ENCODE measurements at regions not wholly inside any gene's neighbourhood (a gene's known extent, or its start where the extent isn't known, plus 50 kb on each side); places are given as distances from the start of the nearest gene placed in this dataset.
"Not testable (repeated sequence)": the region's sequence is repeated elsewhere in the genome, so short reads cannot be mapped to it uniquely, and the experiment has no call there.

DNA sequence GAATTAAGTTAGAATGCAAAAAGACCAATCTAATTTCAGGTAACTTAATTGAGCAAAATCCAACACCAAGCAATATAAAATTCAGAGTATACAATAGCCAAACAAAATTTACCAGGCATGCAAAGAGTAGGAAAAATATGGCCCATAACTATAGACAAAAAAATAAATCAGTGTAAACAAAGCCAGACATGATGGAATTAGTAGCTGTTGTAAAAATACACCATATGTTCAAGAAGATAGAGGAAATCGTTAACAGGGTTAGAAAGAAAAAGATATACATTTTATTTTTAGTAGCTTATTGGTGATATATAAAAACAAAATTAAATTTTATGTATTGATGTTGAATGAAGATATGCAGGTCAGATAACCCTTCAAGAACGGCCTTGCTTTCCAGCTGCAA lies 621.1 kb upstream of the MIR17HG start (continued):
- TF ChIP-seq, protein P1, sequence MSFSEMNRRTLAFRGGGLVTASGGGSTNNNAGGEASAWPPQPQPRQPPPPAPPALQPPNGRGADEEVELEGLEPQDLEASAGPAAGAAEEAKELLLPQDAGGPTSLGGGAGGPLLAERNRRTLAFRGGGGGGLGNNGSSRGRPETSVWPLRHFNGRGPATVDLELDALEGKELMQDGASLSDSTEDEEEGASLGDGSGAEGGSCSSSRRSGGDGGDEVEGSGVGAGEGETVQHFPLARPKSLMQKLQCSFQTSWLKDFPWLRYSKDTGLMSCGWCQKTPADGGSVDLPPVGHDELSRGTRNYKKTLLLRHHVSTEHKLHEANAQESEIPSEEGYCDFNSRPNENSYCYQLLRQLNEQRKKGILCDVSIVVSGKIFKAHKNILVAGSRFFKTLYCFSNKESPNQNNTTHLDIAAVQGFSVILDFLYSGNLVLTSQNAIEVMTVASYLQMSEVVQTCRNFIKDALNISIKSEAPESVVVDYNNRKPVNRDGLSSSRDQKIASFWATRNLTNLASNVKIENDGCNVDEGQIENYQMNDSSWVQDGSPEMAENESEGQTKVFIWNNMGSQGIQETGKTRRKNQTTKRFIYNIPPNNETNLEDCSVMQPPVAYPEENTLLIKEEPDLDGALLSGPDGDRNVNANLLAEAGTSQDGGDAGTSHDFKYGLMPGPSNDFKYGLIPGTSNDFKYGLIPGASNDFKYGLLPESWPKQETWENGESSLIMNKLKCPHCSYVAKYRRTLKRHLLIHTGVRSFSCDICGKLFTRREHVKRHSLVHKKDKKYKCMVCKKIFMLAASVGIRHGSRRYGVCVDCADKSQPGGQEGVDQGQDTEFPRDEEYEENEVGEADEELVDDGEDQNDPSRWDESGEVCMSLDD (tag by site-specific recombination; IDR thresholded peaks at IDR 0.05), result no peak

DNA sequence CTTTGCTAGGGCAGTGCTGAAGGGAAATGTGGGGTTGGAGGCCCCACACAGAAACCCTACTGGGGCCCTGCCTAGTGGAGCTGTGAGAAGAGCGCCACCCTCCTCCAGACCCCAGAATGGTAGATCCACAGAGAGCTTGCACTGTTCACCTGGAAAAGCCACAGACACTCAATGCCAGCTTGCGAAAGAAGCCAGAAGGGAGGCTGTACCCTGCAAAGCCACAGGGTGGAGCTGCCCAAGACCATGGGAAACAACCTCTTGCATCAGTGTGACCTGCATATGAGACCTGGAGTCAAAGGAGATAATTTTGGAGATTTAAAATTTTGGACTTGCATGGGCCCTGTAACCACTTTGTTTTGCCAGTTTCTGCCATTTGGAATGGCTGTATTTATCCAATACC lies 615.4 kb upstream of the MIR17HG start:
- ChIA-PET CTCF (interaction anchor here (0.7 to 0.9 kb wide), 2 partner anchors 237 to 638 kb away, joined by 3 read pairs; no protein-coding TSS in a partner anchor), POLR2A (no interaction called here)
- no peaks in the 10 kb centered on the region for H3K9me3 ChIP-seq (ENCODE audit: control insufficient read depth, insufficient read depth, low read depth, low read length)
- no peaks in the 10 kb centered on the region for H3K4me1 ChIP-seq (ENCODE audit: control insufficient read depth, insufficient read depth, low read length)
- no peaks in the 10 kb centered on the region for H3K36me3 ChIP-seq (ENCODE audit: control insufficient read depth in 2 of 2, insufficient read depth in 1 of 2, low read length in 2 of 2)
- H3K27ac ChIP-seq (ENCODE audit: extremely low read depth, low read depth, low read length), result no peak overlapping the region
- H3K4me3 ChIP-seq (ENCODE audit: low read depth, low read length), result no peak overlapping the region
- TF ChIP-seq ZNF132 (tag by site-specific recombination; IDR thresholded peaks at IDR 0.05; ENCODE audit: borderline replicate concordance) (no peak), TRIM28 (IDR thresholded peaks at IDR 0.05; ENCODE audit: borderline replicate concordance, low read length) (no peak), GLI2 (tag by site-specific recombination; IDR thresholded peaks at IDR 0.05; ENCODE audit: borderline replicate concordance, low read depth) (no peak)
- TF ChIP-seq, protein P2, sequence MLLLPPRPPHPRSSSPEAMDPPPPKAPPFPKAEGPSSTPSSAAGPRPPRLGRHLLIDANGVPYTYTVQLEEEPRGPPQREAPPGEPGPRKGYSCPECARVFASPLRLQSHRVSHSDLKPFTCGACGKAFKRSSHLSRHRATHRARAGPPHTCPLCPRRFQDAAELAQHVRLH (tag by site-specific recombination; IDR thresholded peaks at IDR 0.05), result no peak

DNA sequence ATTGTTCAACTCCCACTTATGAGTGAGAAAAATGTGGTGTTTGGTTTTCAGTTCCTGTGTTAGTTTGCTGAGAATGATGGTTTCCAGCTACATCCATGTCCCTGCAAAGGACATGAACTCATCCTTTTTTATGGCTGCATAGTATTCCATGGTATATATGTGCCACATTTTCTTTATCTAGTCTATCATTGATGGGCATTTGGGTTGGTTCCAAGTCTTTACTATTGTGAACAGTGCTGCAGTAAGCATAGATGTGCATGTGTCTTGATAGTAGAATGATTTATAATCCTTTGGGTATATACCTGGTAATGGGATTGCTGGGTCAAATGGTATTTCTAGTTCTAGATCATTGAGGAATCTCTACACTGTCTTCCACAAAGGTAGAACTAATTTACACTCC lies 613.0 kb upstream of the MIR17HG start:
- H3K4me1 ChIP-seq (ENCODE audit: control insufficient read depth, insufficient read depth, low read length); H3K4me3 ChIP-seq (ENCODE audit: low read depth, low read length); H3K27ac ChIP-seq (ENCODE audit: extremely low read depth, low read depth, low read length); POLR2A ChIA-PET; H3K36me3 ChIP-seq (ENCODE audit: control insufficient read depth in 2 of 2, insufficient read depth in 1 of 2, low read length in 2 of 2); H3K9me3 ChIP-seq (ENCODE audit: control insufficient read depth, insufficient read depth, low read depth, low read length); CTCF ChIA-PET: not testable (repeated sequence)
- TF ChIP-seq ZNF146 (tag by site-specific recombination; IDR thresholded peaks at IDR 0.05), result 0 out of 2 replicates have a peak, but pooled peaks have one; percentile 19

DNA sequence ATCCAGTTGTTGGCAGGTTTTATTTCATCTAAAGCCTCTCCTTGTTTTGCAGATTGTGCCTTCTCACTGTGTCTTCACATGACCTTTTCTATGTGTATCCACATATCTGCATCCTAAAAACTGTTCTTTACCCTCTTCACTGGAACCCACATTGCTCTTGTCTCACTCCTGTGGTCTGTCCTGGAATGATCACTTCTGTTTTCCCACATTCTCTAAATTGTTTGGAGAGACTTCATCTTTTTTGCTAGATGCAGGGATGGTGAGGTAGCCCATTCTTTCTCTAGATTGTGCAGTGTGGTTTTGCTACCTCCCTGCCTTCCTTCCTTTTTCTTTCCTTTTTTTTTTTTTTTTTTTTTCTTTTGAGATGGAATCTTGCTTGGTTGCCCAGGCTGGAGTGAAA lies 608.6 kb upstream of the MIR17HG start:
- Histone ChIP-seq H3K4me1 (ENCODE audit: control insufficient read depth, insufficient read depth, low read length) (no peaks in the 10 kb centered on the region), H3K9me3 (ENCODE audit: control insufficient read depth, insufficient read depth, low read depth, low read length) (no peaks in the 10 kb centered on the region), H3K36me3 (ENCODE audit: control insufficient read depth in 2 of 2, insufficient read depth in 1 of 2, low read length in 2 of 2) (no peaks in the 10 kb centered on the region), H3K4me3 (ENCODE audit: low read depth, low read length) (no peak overlapping the region), H3K27ac (ENCODE audit: extremely low read depth, low read depth, low read length) (no peak overlapping the region)
- TF ChIP-seq ZNF157 (tag by site-specific recombination; IDR thresholded peaks at IDR 0.05) (no peak), ZNF274 (IDR thresholded peaks at IDR 0.05; ENCODE audit: low read length) (no peak), ZNF274 (tag by site-specific recombination; IDR thresholded peaks at IDR 0.05; ENCODE audit: borderline replicate concordance) (no peak), ZNF292 (tag by site-specific recombination; IDR thresholded peaks at IDR 0.05; ENCODE audit: borderline replicate concordance, low read depth) (no peak), ZNF138 (tag by site-specific recombination; IDR thresholded peaks at IDR 0.05; ENCODE audit: borderline replicate concordance) (no peak), ZNF266 (tag by site-specific recombination; IDR thresholded peaks at IDR 0.05; ENCODE audit: low read depth) (no peak), ZNF214 (tag by site-specific recombination; IDR thresholded peaks at IDR 0.05; ENCODE audit: borderline replicate concordance) (no peak), MZF1 (tag by site-specific recombination; IDR thresholded peaks at IDR 0.05; ENCODE audit: borderline replicate concordance) (no peak), ZNF561 (tag by site-specific recombination; IDR thresholded peaks at IDR 0.05; ENCODE audit: borderline replicate concordance) (no peak), ZNF133 (tag by site-specific recombination; IDR thresholded peaks at IDR 0.05) (no peak), GFI1B (tag by site-specific recombination; IDR thresholded peaks at IDR 0.05) (no peak), ZNF114 (tag by site-specific recombination; IDR thresholded peaks at IDR 0.05) (no peak), ZNF707 (tag by site-specific recombination; IDR thresholded peaks at IDR 0.05) (no peak)
- CTCF ChIA-PET, result interaction anchor here (0.6 kb wide), 1 partner anchor 953 kb away, joined by 3 read pairs; no protein-coding TSS in a partner anchor
- POLR2A ChIA-PET, result no interaction called here

All from HEK293 (cell line).